Mesothelial cell of epicardium (in vitro differentiated cells): ENCODE measurements at regions not wholly inside any gene's neighbourhood (a gene's known extent, or its start where the extent isn't known, plus 50 kb on each side); places are given as distances from the start of the nearest gene placed in this dataset.

ENCODE experiments used
- DNase-seq, 2 experiments: peaks; one replicate each; pipeline ENCODE4 v3.0.0; 2021; ENCODE audit warnings: low spot score in 2 of 2; ENCODE audit not compliant: unreplicated experiment in 2 of 2
- H3K27ac Mint-ChIP-seq: 2 replicates; pipeline ENCODE4 v1.8.0; 2021; ENCODE audit warnings: mixed read lengths
- H3K27me3 Mint-ChIP-seq: 2 replicates; pipeline ENCODE4 v1.8.0; 2021; ENCODE audit warnings: low read depth, mixed read lengths
- H3K36me3 Mint-ChIP-seq: 2 replicates; pipeline ENCODE4 v1.8.0; 2021; ENCODE audit warnings: mixed read lengths
- H3K4me1 Mint-ChIP-seq: 2 replicates; pipeline ENCODE4 v1.8.0; 2021; ENCODE audit warnings: mixed read lengths
- H3K4me3 Mint-ChIP-seq: 2 replicates; pipeline ENCODE4 v1.8.0; 2021; ENCODE audit warnings: mild to moderate bottlenecking, moderate library complexity, mixed read lengths
- H3K9me3 Mint-ChIP-seq: 2 replicates; pipeline ENCODE4 v1.8.0; 2021; ENCODE audit warnings: mixed read lengths
- TF ChIP-seq, protein P1 (sequence below): fragments of 200-600 bp; sonication (generic); IDR thresholded peaks from one replicate; pipeline ENCODE4 v1.5.0; 2021; ENCODE audit warnings: antibody characterized with exemption; ENCODE audit not compliant: unreplicated experiment

DNA sequence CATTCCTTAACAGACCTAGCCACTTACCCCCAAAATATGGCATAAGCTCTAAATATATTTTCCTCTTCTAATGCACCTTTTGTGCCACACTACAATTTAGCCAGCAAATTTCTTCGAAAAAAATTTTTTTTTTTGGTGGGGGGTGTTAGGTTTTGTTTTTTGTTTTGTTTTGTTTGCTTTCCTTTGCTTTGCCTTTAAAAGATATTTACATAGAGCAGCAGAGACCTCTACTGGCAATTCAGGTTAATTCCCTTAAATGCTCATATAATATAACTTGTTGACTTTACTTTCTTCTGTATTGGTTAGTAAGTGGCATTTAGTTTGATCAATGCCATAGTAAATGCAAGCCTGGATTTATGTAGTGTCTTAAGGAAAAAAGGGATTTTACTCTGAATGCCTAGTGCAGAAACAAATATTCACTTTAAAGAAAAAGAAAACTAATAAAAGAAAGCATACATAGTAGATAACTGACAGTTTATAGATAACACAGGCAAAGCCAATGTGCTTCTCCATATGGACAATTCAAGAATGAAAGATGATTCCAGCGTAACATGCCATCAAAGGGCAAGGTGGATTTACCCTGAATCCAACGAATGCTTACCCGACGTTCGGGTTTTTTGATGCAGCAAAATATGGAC is 1250.6 kb downstream of the GATA3 start:
- Mint-ChIP-seq H3K9me3 (no peaks in the 10 kb centered on the region), H3K4me1 (peaks cover 5% of the 10 kb centered on the region), H3K4me3 (no peak overlapping the region), H3K36me3 (no peaks in the 10 kb centered on the region), H3K27ac (no peak overlapping the region), H3K27me3 (peaks cover 39% of the 10 kb centered on the region)
- TF ChIP-seq, protein P1, sequence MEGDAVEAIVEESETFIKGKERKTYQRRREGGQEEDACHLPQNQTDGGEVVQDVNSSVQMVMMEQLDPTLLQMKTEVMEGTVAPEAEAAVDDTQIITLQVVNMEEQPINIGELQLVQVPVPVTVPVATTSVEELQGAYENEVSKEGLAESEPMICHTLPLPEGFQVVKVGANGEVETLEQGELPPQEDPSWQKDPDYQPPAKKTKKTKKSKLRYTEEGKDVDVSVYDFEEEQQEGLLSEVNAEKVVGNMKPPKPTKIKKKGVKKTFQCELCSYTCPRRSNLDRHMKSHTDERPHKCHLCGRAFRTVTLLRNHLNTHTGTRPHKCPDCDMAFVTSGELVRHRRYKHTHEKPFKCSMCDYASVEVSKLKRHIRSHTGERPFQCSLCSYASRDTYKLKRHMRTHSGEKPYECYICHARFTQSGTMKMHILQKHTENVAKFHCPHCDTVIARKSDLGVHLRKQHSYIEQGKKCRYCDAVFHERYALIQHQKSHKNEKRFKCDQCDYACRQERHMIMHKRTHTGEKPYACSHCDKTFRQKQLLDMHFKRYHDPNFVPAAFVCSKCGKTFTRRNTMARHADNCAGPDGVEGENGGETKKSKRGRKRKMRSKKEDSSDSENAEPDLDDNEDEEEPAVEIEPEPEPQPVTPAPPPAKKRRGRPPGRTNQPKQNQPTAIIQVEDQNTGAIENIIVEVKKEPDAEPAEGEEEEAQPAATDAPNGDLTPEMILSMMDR: peak; percentile 32
- DNase-seq: no peak

DNA sequence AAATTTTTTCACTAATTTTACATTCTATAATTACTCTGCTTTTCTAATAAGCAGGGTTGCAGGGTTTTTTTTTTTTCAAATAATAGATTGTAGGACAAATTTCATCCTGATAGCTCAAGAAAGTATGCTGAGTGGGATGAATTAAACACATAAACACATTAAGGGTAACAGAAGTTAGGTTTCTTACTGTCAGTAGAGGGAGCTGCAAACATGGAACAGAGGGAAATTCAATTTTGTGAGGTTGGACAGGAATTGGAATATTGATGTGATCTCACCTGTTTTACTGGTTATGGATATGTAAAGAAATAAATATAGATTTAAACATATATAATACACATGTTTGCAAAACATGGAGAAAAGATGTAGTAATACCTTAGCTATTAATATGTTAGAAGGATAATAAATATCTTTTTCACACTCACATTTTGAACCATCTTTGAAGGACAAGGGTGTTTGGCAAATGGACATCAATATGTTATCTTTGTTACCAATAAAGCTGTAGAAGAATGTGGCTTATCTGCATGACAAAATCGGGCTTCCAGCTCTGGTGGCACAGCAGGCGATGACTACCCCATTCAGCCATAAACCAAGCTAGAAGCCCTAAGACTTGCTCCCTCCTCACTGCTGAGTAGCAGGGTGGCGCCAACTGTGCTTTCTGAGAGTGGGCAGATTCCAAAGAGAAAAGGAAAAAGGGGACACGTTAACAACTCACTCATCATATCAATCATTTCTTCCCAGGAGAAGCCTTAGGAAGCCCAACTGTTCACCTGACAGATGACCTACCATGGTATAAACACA is 1257.4 kb downstream of the GATA3 start:
- Mint-ChIP-seq H3K9me3 (no peaks in the 10 kb centered on the region), H3K27me3 (peaks cover 58% of the 10 kb centered on the region), H3K4me1 (no peaks in the 10 kb centered on the region), H3K27ac (no peak overlapping the region), H3K4me3 (no peak overlapping the region), H3K36me3 (no peaks in the 10 kb centered on the region)
- no peak for DNase-seq
- TF ChIP-seq, protein P1: no peak

GRCh38 chr10:9315292-9315691 is 1260.8 kb downstream of the GATA3 start:
- peaks cover 50% of the 10 kb centered on the region for H3K27me3 Mint-ChIP-seq
- no peak for DNase-seq
- no peaks in the 10 kb centered on the region for H3K4me1 Mint-ChIP-seq
- no peaks in the 10 kb centered on the region for H3K36me3 Mint-ChIP-seq
- TF ChIP-seq, protein P1: no peak
- no peak overlapping the region for H3K27ac Mint-ChIP-seq
- H3K9me3 Mint-ChIP-seq: no peaks in the 10 kb centered on the region
- no peak overlapping the region for H3K4me3 Mint-ChIP-seq

- H3K27ac Mint-ChIP-seq: no peak overlapping the region
- DNase-seq: no peak
- no peaks in the 10 kb centered on the region for H3K4me1 Mint-ChIP-seq
- TF ChIP-seq, protein P1: peak; percentile 87
- H3K36me3 Mint-ChIP-seq: no peaks in the 10 kb centered on the region
- no peak overlapping the region for H3K4me3 Mint-ChIP-seq
- H3K27me3 Mint-ChIP-seq: peaks cover 43% of the 10 kb centered on the region
- peaks cover 7% of the 10 kb centered on the region for H3K9me3 Mint-ChIP-seq
Measured at GRCh38 chr10:9331583-9332008, 1277.1 kb downstream of the GATA3 start.

- Mint-ChIP-seq H3K27me3 (peaks cover 32% of the 10 kb centered on the region), H3K4me1 (no peaks in the 10 kb centered on the region), H3K9me3 (peaks cover 7% of the 10 kb centered on the region), H3K36me3 (no peaks in the 10 kb centered on the region), H3K27ac (no peak overlapping the region), H3K4me3 (no peak overlapping the region)
- TF ChIP-seq, protein P1: no peak
- no peak for DNase-seq
Measured at GRCh38 chr10:9334270-9334669, 1279.8 kb downstream of the GATA3 start.
